GM12878 (cell line): ENCODE measurements at regions not wholly inside any gene's neighbourhood (a gene's known extent, or its start where the extent isn't known, plus 50 kb on each side); places are given as distances from the start of the nearest gene placed in this dataset.

Experiments
- ATAC-seq: fragments of 200-7000 bp; cut with Tn5 transposase; 3 replicates; pipeline ENCODE4 v1.9.1; 2020; ENCODE audit warnings: mild to moderate bottlenecking, moderate library complexity
- BruUV-seq: library from RNA; stranded (reverse); fragments of 400-500 nt; replicated peaks from 2 replicates; lab custom pipeline; 2021; lab: Mats Ljungman, UMichigan
- CTCF ChIA-PET: fragments of 300-600 bp; sonication (Branson Sonifier 250); formaldehyde crosslinking; extraction: SDS; loops from one replicate; lab custom pipeline; 2021; ENCODE audit warnings: inconsistent platforms; lab: Yijun Ruan, JAX
- POLR2A ChIA-PET: fragments of 350-600 bp; formaldehyde crosslinking; extraction: SDS; loops from one replicate; lab custom pipeline; 2021; ENCODE audit warnings: inconsistent platforms; lab: Charles Lee
- RAD21 ChIA-PET: fragments of 300-600 bp; sonication (Branson Sonifier 250); formaldehyde crosslinking; loops from one replicate; lab custom pipeline; 2023; ENCODE audit warnings: antibody characterized with exemption; ENCODE audit not compliant: unreplicated experiment; lab: Charles Lee
- SMC1A ChIA-PET: fragments of 300-600 bp; sonication (Branson Sonifier 250); formaldehyde crosslinking; loops from one replicate; lab custom pipeline; 2023; ENCODE audit not compliant: unreplicated experiment, uncharacterized antibody; lab: Charles Lee
- DNase-seq: peaks from one replicate; pipeline ENCODE4 v3.0.0-alpha.2; 2011; ENCODE audit warnings: low read depth, low spot score
- FAIRE-seq: peaks from 3 replicates; lab custom pipeline; 2011; peaks lifted over from hg19 to GRCh38; lab: Jason Lieb, UNC
- H2AFZ ChIP-seq: 2 replicates; pipeline ENCODE4 v1.6.0; 2011; ENCODE audit warnings: low read depth, low read length, control low read depth; ENCODE audit not compliant: control insufficient read depth
- H3K27ac ChIP-seq: 2 replicates; pipeline ENCODE4 v1.5.1; 2011; ENCODE audit warnings: control low read depth; ENCODE audit not compliant: control insufficient read depth, insufficient read depth
- H3K27me3 ChIP-seq, 2 experiments: replicated peaks in 1 of 2; 2 replicates each; pipeline versions ENCODE4 v1.6.0 to v1.6.1; 2011; ENCODE audit warnings: low read length in 1 of 2; ENCODE audit not compliant: control insufficient read depth in 2 of 2, insufficient read depth in 2 of 2
- H3K36me3 ChIP-seq, 2 experiments: 2 replicates each; pipeline ENCODE4 v1.5.1; 2011; ENCODE audit warnings: low read length in 1 of 2; ENCODE audit not compliant: control insufficient read depth in 2 of 2, insufficient read depth in 2 of 2
- H3K4me1 ChIP-seq: 2 replicates; pipeline ENCODE4 v1.6.1; 2011; ENCODE audit warnings: mild to moderate bottlenecking, low read length, moderate library complexity, mixed read lengths; ENCODE audit not compliant: control insufficient read depth, insufficient read depth
- H3K4me2 ChIP-seq: 2 replicates; pipeline ENCODE4 v1.6.0; 2011; ENCODE audit warnings: control low read depth; ENCODE audit not compliant: control insufficient read depth, insufficient read depth
- H3K4me3 ChIP-seq: fragments of 200-600 bp; sonication (generic); 2 replicates; pipeline ENCODE4 v1.5.1; 2016
- H3K79me2 ChIP-seq: 2 replicates; pipeline ENCODE4 v1.6.0; 2011; ENCODE audit warnings: low read length; ENCODE audit not compliant: control insufficient read depth, insufficient read depth
- H3K9ac ChIP-seq: 2 replicates; pipeline ENCODE4 v1.8.0; 2011; ENCODE audit warnings: low read length, control low read depth, mixed read lengths; ENCODE audit not compliant: control insufficient read depth, insufficient read depth
- H3K9me3 ChIP-seq: replicated peaks from 3 replicates; pipeline ENCODE4 v1.5.1; 2011; ENCODE audit warnings: mild to moderate bottlenecking, low read length; ENCODE audit not compliant: control insufficient read depth, insufficient read depth
- H4K20me1 ChIP-seq: 2 replicates; pipeline ENCODE4 v1.6.0; 2011; ENCODE audit not compliant: control insufficient read depth, insufficient read depth
- ATF7 ChIP-seq: fragments of 450-650 bp; IDR thresholded peaks from 2 replicates; pipeline ENCODE4 v1.6.1; 2016; ENCODE audit warnings: low read depth, mild to moderate bottlenecking
- BACH1 ChIP-seq: fragments of 450-650 bp; IDR thresholded peaks from 2 replicates; pipeline ENCODE4 v1.6.1; 2017; ENCODE audit warnings: mild to moderate bottlenecking, borderline replicate concordance
- BMI1 ChIP-seq: fragments of 450-650 bp; IDR thresholded peaks from 2 replicates; pipeline ENCODE4 v1.6.1; 2016; ENCODE audit warnings: mild to moderate bottlenecking, moderate library complexity, borderline replicate concordance
- DPF2 ChIP-seq: fragments of 450-650 bp; IDR thresholded peaks from 2 replicates; pipeline ENCODE4 v1.6.1; 2017; ENCODE audit warnings: mild to moderate bottlenecking
- EZH2 ChIP-seq: IDR thresholded peaks from 2 replicates; pipeline ENCODE4 v1.6.1; 2012; ENCODE audit warnings: low read depth, mild to moderate bottlenecking, control low read depth, inconsistent platforms, low read length, borderline replicate concordance; ENCODE audit not compliant: control insufficient read depth
- FOXK2 ChIP-seq: fragments of 450-650 bp; IDR thresholded peaks from 2 replicates; pipeline ENCODE4 v1.6.1; 2017; ENCODE audit warnings: mild to moderate bottlenecking, moderate library complexity
- HCFC1 ChIP-seq: fragments of 150-350 bp; IDR thresholded peaks from 2 replicates; pipeline ENCODE4 v1.6.1; 2014; ENCODE audit warnings: low read length
- IKZF2 ChIP-seq, 2 experiments: fragments of 450-650 bp; IDR thresholded peaks; 2 replicates each; pipeline ENCODE4 v1.6.1; 2017; ENCODE audit warnings: mild to moderate bottlenecking in 2 of 2, moderate library complexity in 2 of 2
- JUNB ChIP-seq: IDR thresholded peaks from 2 replicates; pipeline ENCODE4 v1.6.1; 2016; ENCODE audit warnings: antibody characterized with exemption, mild to moderate bottlenecking
- NRF1 ChIP-seq: conservative IDR thresholded peaks from 2 replicates; pipeline ENCODE4 v1.6.1; 2011; ENCODE audit warnings: mild to moderate bottlenecking, low read depth, low read length, improper control_type of control experiment
- POLR2A ChIP-seq: IDR thresholded peaks from 2 replicates; pipeline ENCODE4 v1.6.1; 2011; ENCODE audit warnings: low read depth, mild to moderate bottlenecking, low read length
- SIN3A ChIP-seq: IDR thresholded peaks from 2 replicates; pipeline ENCODE4 v1.6.1; 2012; ENCODE audit warnings: low read depth, low read length, improper control_type of control experiment
- SMC3 ChIP-seq: IDR thresholded peaks from 2 replicates; pipeline ENCODE4 v1.6.1; 2011; ENCODE audit warnings: low read length, improper control_type of control experiment, borderline replicate concordance
- SUZ12 ChIP-seq: fragments of 200-600 bp; sonication (generic); IDR thresholded peaks from one replicate; pipeline ENCODE4 v1.6.1; 2018; ENCODE audit warnings: antibody characterized with exemption, mild to moderate bottlenecking; ENCODE audit not compliant: unreplicated experiment
- TARDBP ChIP-seq: IDR thresholded peaks from 2 replicates; pipeline ENCODE4 v1.6.1; 2016; ENCODE audit warnings: borderline replicate concordance
- WGBS: methylation state at CpG from one replicate; pipeline ENCODE4 v1.1.6; 2016; ENCODE audit warnings: low lambda C conversion rate; ENCODE audit not compliant: insufficient replicate concordance, insufficient coverage; ENCODE audit errors: missing lambda C conversion rate; 5-methylcytosine and 5-hydroxymethylcytosine counted together
- in situ Hi-C: fragments of 300-500 bp; cut with MboI; formaldehyde crosslinking; loops from 9 replicates; pipeline ENCODE4 v1.14.3; 2018; ENCODE audit warnings: mixed read lengths
- intact Hi-C: fragments of 100-400 bp; cut with micrococcal nuclease; formaldehyde crosslinking; loops from one replicate; pipeline ENCODE4 v1.14.2; 2022; ENCODE audit not compliant: unreplicated experiment
- TF ChIP-seq, protein P1 (sequence below): fragments of 450-650 bp; IDR thresholded peaks from 2 replicates; pipeline ENCODE4 v1.6.1; 2017; ENCODE audit warnings: mild to moderate bottlenecking, moderate library complexity

DNA sequence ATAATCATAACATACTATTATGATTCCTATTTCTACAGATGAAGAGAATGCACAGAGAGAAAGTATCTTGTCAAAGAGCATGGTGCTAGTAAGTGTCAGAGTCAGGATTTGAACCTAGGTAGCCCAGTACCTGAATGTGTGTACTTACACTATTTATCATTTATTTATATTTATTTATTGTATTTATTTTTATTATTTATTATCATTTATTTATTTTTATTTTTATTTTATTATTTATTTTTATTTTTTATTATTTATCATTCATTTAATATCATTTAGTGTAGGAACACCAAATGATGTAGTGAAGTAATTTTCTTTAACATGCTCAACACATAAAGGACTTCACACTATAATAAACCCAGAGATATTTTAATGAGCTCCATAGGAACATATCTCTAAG lies 209.4 kb upstream of the ZFP42 start:
- no peak overlapping the region for H3K4me3 ChIP-seq
- no TSS peak for BruUV-seq
- in situ Hi-C loops (no loop called here), intact Hi-C loops (no loop called here)
- CTCF ChIA-PET, result interaction anchor here (0.6 kb wide), 1 partner anchor 10 kb away, joined by 3 read pairs; no protein-coding TSS in a partner anchor
- no peaks in the 10 kb centered on the region for H4K20me1 ChIP-seq
- H3K4me2 ChIP-seq, result no peak overlapping the region
- no peak overlapping the region for H2AFZ ChIP-seq
- no peaks in the 10 kb centered on the region for H3K9me3 ChIP-seq
- RAD21 ChIA-PET, result no interaction called here
- no peaks in the 10 kb centered on the region for H3K4me1 ChIP-seq
- no peaks in the 10 kb centered on the region for H3K79me2 ChIP-seq
- H3K27ac ChIP-seq, result no peak overlapping the region
- no peak for DNase-seq
- no peaks in the 10 kb centered on the region for H3K36me3 ChIP-seq
- FAIRE-seq, result no peak
- no peaks in the 10 kb centered on the region for H3K27me3 ChIP-seq
- H3K9ac ChIP-seq, result no peak overlapping the region
- no peak for ATAC-seq
- POLR2A ChIA-PET, result no interaction called here
- no peak for TF ChIP-seq IKZF2 (IDR thresholded peaks at IDR 0.05)
- TF ChIP-seq, all 136 proteins: peak for 0
- SMC1A ChIA-PET, result no interaction called here

- 5% methylated on average over 9 of the region's 9 CpGs for WGBS
- Histone ChIP-seq H3K79me2 (no peaks in the 10 kb centered on the region), H3K9me3 (no peaks in the 10 kb centered on the region), H3K27me3 (no peaks in the 10 kb centered on the region), H4K20me1 (no peaks in the 10 kb centered on the region), H3K4me1 (no peaks in the 10 kb centered on the region), H3K9ac (no peak overlapping the region), H3K4me2 (no peak overlapping the region), H3K27ac (no peak overlapping the region), H2AFZ (no peak overlapping the region), H3K4me3 (no peak overlapping the region), H3K36me3 (no peaks in the 10 kb centered on the region)
- SMC1A ChIA-PET, result no interaction called here
- POLR2A ChIA-PET, result no interaction called here
- RAD21 ChIA-PET, result no interaction called here
- TF ChIP-seq SUZ12 (no peak), SMC3 (no peak), EZH2 (no peak), BACH1 (no peak), BMI1 (no peak), POLR2A (no peak), ATF7 (no peak), SIN3A (no peak), JUNB (no peak), TARDBP (no peak), NRF1 (no peak), FOXK2 (no peak), DPF2 (no peak), HCFC1 (no peak)
- TF ChIP-seq, protein P1, sequence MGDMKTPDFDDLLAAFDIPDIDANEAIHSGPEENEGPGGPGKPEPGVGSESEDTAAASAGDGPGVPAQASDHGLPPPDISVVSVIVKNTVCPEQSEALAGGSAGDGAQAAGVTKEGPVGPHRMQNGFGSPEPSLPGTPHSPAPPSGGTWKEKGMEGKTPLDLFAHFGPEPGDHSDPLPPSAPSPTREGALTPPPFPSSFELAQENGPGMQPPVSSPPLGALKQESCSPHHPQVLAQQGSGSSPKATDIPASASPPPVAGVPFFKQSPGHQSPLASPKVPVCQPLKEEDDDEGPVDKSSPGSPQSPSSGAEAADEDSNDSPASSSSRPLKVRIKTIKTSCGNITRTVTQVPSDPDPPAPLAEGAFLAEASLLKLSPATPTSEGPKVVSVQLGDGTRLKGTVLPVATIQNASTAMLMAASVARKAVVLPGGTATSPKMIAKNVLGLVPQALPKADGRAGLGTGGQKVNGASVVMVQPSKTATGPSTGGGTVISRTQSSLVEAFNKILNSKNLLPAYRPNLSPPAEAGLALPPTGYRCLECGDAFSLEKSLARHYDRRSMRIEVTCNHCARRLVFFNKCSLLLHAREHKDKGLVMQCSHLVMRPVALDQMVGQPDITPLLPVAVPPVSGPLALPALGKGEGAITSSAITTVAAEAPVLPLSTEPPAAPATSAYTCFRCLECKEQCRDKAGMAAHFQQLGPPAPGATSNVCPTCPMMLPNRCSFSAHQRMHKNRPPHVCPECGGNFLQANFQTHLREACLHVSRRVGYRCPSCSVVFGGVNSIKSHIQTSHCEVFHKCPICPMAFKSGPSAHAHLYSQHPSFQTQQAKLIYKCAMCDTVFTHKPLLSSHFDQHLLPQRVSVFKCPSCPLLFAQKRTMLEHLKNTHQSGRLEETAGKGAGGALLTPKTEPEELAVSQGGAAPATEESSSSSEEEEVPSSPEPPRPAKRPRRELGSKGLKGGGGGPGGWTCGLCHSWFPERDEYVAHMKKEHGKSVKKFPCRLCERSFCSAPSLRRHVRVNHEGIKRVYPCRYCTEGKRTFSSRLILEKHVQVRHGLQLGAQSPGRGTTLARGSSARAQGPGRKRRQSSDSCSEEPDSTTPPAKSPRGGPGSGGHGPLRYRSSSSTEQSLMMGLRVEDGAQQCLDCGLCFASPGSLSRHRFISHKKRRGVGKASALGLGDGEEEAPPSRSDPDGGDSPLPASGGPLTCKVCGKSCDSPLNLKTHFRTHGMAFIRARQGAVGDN, result no peak
- in situ Hi-C loops, result no loop called here
- CTCF ChIA-PET, result no interaction called here
- intact Hi-C loops, result no loop called here
- no TSS peak for BruUV-seq
- FAIRE-seq (no peak), ATAC-seq (no peak), DNase-seq (no peak)
Measured at GRCh38 chr4:187789078-187789477, 206.5 kb upstream of the ZFP42 start.
